Upper lobe of left lung (tissue), 6 donors: ENCODE measurements at regions not wholly inside any gene's neighbourhood (a gene's known extent, or its start where the extent isn't known, plus 50 kb on each side); places are given as distances from the start of the nearest gene placed in this dataset.
"Not testable (repeated sequence)": the region's sequence is repeated elsewhere in the genome, so short reads cannot be mapped to it uniquely, and the experiment has no call there.

Experiments
- ATAC-seq, 2 donors: fragments of 200-7000 bp; cut with Tn5 transposase; one replicate each; pipeline ENCODE4 v1.9.1; 2022; ENCODE audit warnings: mild to moderate bottlenecking in 2 of 2, moderate library complexity in 2 of 2; ENCODE audit not compliant: low FRiP score in 2 of 2
- DNase-seq, 2 donors: peaks; one replicate each; pipeline ENCODE4 v3.0.0-alpha.2; 2019 to 2020
- H3K27ac ChIP-seq, 4 donors: fragments of 200-600 bp; sonication (generic); one replicate each; pipeline ENCODE4 v1.5.1; 2016 to 2019
- H3K27me3 ChIP-seq, 4 donors: fragments of 200-600 bp; sonication (generic); one replicate each; pipeline ENCODE4 v1.5.1; 2017 to 2019
- H3K36me3 ChIP-seq, 4 donors: fragments of 200-600 bp; sonication (generic); one replicate each; pipeline ENCODE4 v1.5.1; 2016 to 2019
- H3K4me1 ChIP-seq, 4 donors: fragments of 200-600 bp; sonication (generic); one replicate each; pipeline ENCODE4 v1.5.1; 2018 to 2019
- H3K4me3 ChIP-seq, 4 donors: fragments of 200-600 bp; sonication (generic); one replicate each; pipeline ENCODE4 v1.5.1; 2017 to 2019; ENCODE audit warnings: mild to moderate bottlenecking in 2 of 4, moderate library complexity in 1 of 4
- H3K9me3 ChIP-seq, 4 donors: fragments of 200-600 bp; sonication (generic); one replicate each; pipeline ENCODE4 v1.5.1; 2018 to 2019
- CTCF ChIP-seq, 6 experiments: fragments of 450-650 bp in 4 of 6; fragments of 200-600 bp in 2 of 6; sonication (generic) in 2 of 6; IDR thresholded peaks; one replicate each; pipeline ENCODE4 v1.5.1; 2016 to 2019; ENCODE audit warnings: antibody characterized with exemption in 6 of 6
- EP300 ChIP-seq, 4 donors: sonication (generic); formaldehyde crosslinking; IDR thresholded peaks; one replicate each; pipeline ENCODE4 v1.5.1; 2017; ENCODE audit warnings: antibody characterized with exemption in 4 of 4, control low read depth in 2 of 4
- POLR2A ChIP-seq, 4 donors: fragments of 450-650 bp; IDR thresholded peaks; one replicate each; pipeline ENCODE4 v1.5.1; 2016 to 2017; ENCODE audit warnings: antibody characterized with exemption in 4 of 4, mild to moderate bottlenecking in 2 of 4
- POLR2AphosphoS5 ChIP-seq, 2 donors: sonication (generic); formaldehyde crosslinking; IDR thresholded peaks; one replicate each; pipeline ENCODE4 v1.5.1; 2017; ENCODE audit warnings: antibody characterized with exemption in 2 of 2
- WGBS, 2 donors: methylation state at CpG; one replicate each; pipeline ENCODE4 v1.1.5; 2017 to 2018; 5-methylcytosine and 5-hydroxymethylcytosine counted together
- donor health status: DM: no; HTN: no; CAD: no; lungs with moderate emphysema.
- donor health status: DM: no; HTN: yes; CAD: no; lungs with severe emphysema.

GRCh38 chr10:90227786-90228185 lies 526.4 kb downstream of the KIF20B start:
- no peaks in the 10 kb centered on the region for H3K9me3 ChIP-seq
- no peak overlapping the region for H3K27ac ChIP-seq
- WGBS, 2 donors, result 82% methylated on average over 2 of the region's 2 CpGs
- DNase-seq (no peak), ATAC-seq (no peak)
- H3K36me3 ChIP-seq, result no peaks in the 10 kb centered on the region
- H3K4me3 ChIP-seq, result no peak overlapping the region
- no peaks in the 10 kb centered on the region for H3K4me1 ChIP-seq
- no peaks in the 10 kb centered on the region for H3K27me3 ChIP-seq
- no peak for TF ChIP-seq CTCF (IDR thresholded peaks at IDR 0.05)
- no peak for TF ChIP-seq POLR2A (IDR thresholded peaks at IDR 0.05)
- no peak for TF ChIP-seq EP300 (IDR thresholded peaks at IDR 0.05)
- TF ChIP-seq POLR2AphosphoS5 (IDR thresholded peaks at IDR 0.05), result no peak

DNA sequence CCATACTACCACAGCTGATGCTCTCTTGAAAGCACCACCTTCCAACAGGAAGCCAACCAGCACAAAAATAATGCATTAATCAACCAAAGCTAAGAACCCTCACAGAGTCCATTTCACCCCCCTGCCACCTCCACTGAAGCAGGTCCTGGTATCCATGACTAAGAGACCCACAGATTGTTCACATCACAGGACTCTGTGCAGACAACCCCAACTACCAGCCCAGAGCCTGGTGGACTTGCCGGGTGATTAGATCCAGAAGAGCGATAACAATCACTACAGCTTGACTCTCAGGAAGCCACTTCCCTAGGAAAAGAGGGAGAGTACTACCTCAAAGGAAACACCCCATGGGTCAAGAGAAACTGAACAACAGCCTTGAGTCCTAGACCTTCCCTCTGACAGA lies 528.1 kb downstream of the KIF20B start:
- WGBS, 2 donors, result 93 to 100% methylated on average over 2 of the region's 2 CpGs
- TF ChIP-seq CTCF (IDR thresholded peaks at IDR 0.05) (no peak), EP300 (IDR thresholded peaks at IDR 0.05) (no peak), POLR2A (IDR thresholded peaks at IDR 0.05) (no peak), POLR2AphosphoS5 (IDR thresholded peaks at IDR 0.05) (no peak)
- H3K27me3 ChIP-seq, result no peaks in the 10 kb centered on the region
- no peak for DNase-seq
- no peak for ATAC-seq
- H3K27ac ChIP-seq, result no peak overlapping the region
- H3K4me1 ChIP-seq, result no peaks in the 10 kb centered on the region
- no peak overlapping the region for H3K4me3 ChIP-seq
- H3K36me3 ChIP-seq, result no peaks in the 10 kb centered on the region
- no peaks in the 10 kb centered on the region for H3K9me3 ChIP-seq

GRCh38 chr10:90233805-90234204 lies 532.4 kb downstream of the KIF20B start:
- H3K36me3 ChIP-seq, H3K27ac ChIP-seq, DNase-seq, H3K9me3 ChIP-seq, H3K27me3 ChIP-seq, H3K4me1 ChIP-seq, H3K4me3 ChIP-seq, ATAC-seq: not testable (repeated sequence)
- 73 to 76% methylated on average over 1 of the region's 1 CpG for WGBS, 2 donors

GRCh38 chr10:90245623-90246022 lies 544.2 kb downstream of the KIF20B start:
- H3K9me3 ChIP-seq, result no peaks in the 10 kb centered on the region
- TF ChIP-seq EP300 (IDR thresholded peaks at IDR 0.05) (no peak), CTCF (IDR thresholded peaks at IDR 0.05) (no peak), POLR2AphosphoS5 (IDR thresholded peaks at IDR 0.05) (no peak), POLR2A (IDR thresholded peaks at IDR 0.05) (no peak)
- H3K4me1 ChIP-seq, result no peaks in the 10 kb centered on the region
- H3K4me3 ChIP-seq, result no peak overlapping the region
- no peak for DNase-seq
- ATAC-seq, result no peak
- 40 to 49% methylated on average over 2 of the region's 2 CpGs for WGBS, 2 donors
- no peaks in the 10 kb centered on the region for H3K27me3 ChIP-seq
- H3K27ac ChIP-seq, result no peak overlapping the region
- no peaks in the 10 kb centered on the region for H3K36me3 ChIP-seq

DNA sequence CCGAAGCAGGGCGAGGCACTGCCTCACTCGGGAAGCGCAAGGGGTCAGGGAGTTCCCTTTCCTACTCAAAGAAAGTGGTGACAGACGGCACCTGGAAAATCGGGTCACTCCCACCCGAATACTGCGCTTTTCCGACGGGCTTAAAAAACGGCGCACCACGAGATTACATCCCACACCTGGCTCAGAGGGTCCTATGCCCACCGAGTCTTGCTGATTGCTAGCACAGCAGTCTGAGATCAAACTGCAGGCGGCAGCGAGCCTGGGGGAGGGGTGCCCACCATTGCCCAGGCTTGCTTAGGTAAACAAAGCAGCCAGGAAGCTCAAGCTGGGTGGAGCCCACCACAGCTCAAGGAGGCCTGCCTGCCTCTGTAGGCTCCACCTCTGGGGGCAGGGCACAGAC lies 549.4 kb downstream of the KIF20B start:
- peak in 1 of 2 donors; percentile 27 for DNase-seq
- not testable (repeated sequence) for H3K27me3 ChIP-seq, H3K4me1 ChIP-seq, H3K4me3 ChIP-seq, ATAC-seq, H3K9me3 ChIP-seq, H3K27ac ChIP-seq, H3K36me3 ChIP-seq
- WGBS, 2 donors, result 87 to 93% methylated on average over 14 to 16 of the region's 16 CpGs

GRCh38 chr10:90269699-90270098 lies 568.3 kb downstream of the KIF20B start:
- no peak for TF ChIP-seq CTCF (IDR thresholded peaks at IDR 0.05)
- no peak for TF ChIP-seq POLR2A (IDR thresholded peaks at IDR 0.05)
- TF ChIP-seq POLR2AphosphoS5 (IDR thresholded peaks at IDR 0.05), result no peak
- TF ChIP-seq EP300 (IDR thresholded peaks at IDR 0.05), result no peak

More at GRCh38 chr10:90269699-90270098, 568.3 kb downstream of the KIF20B start:
- H3K27ac ChIP-seq, result no peak overlapping the region
- no peaks in the 10 kb centered on the region for H3K4me1 ChIP-seq
- 70 to 76% methylated on average over 2 of the region's 2 CpGs for whole genome bisulfite sequencing, 2 donors
- no peak overlapping the region for H3K4me3 ChIP-seq
- no peaks in the 10 kb centered on the region for H3K27me3 ChIP-seq
- no peaks in the 10 kb centered on the region for H3K36me3 ChIP-seq
- H3K9me3 ChIP-seq, result no peaks in the 10 kb centered on the region
- ATAC-seq, result no peak
- no peak for DNase-seq
